ENCODE measurements at regions not wholly inside any gene's neighbourhood (a gene's known extent, or its start where the extent isn't known, plus 50 kb on each side); places are given as distances from the start of the nearest gene placed in this dataset.

- no peak for TF ChIP-seq CTCF (IDR thresholded peaks at IDR 0.05; ENCODE audit: borderline replicate concordance, control extremely low read depth, extremely low read depth, insufficient read depth, missing control alignments)
- no peak for DNase-seq (ENCODE audit: low spot score)
- in situ Hi-C loops (cut with MboI; ENCODE audit: low sequenced_read_pairs, unreplicated experiment), result no loop called here
These were observed 80.3 kb downstream of the CDCA7 start for GRCh38 chr2:173434762-173435569.

DNA sequence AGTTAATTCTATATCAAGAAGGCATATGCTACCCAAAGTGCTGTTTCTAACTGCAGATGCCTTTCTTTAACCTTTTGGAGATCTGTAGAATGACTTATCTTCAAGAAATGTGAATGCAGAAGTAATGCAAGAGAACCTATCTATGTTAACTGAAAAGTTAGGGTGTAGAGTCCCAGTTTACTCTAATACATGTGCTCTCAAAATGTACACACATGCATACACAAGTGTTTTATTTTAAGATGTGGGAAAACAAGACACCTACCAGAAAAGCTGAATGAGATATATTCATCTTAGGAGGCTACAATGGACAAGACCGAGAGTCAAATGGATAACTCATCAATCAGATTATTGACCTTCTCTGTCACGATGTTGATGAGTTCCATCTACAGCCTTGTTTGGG, 80.9 kb downstream of the CDCA7 start:
- no peak for TF ChIP-seq CTCF (IDR thresholded peaks at IDR 0.05; ENCODE audit: borderline replicate concordance, control extremely low read depth, extremely low read depth, insufficient read depth, missing control alignments)
- in situ Hi-C loops (cut with MboI; ENCODE audit: low sequenced_read_pairs, unreplicated experiment), result no loop called here
- no peak for DNase-seq (ENCODE audit: low spot score)

- no peak for DNase-seq (ENCODE audit: low spot score)
- in situ Hi-C loops (cut with MboI; ENCODE audit: low sequenced_read_pairs, unreplicated experiment), result no loop called here
- no peak for TF ChIP-seq CTCF (IDR thresholded peaks at IDR 0.05; ENCODE audit: borderline replicate concordance, control extremely low read depth, extremely low read depth, insufficient read depth, missing control alignments)
These were observed 81.4 kb downstream of the CDCA7 start for GRCh38 chr2:173436088-173436487.

DNA sequence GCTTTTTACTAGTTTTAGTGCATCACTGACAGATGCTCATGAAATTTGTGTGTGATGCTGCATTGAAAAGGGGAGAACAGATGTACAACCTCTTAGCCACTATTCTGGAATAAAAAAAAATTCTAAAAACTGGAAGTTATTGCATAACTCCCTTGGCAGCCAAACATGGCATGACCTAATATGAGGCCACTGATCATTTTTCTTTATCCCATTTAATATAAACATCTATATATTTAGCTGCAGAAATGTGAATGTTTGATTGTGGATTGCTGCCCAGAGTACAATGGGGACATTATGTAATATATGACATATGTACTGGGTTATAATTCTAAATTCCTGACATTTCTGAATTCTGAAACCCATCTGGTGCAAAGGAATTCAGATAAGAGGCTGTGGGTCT, 86.5 kb downstream of the CDCA7 start:
- TF ChIP-seq CTCF (IDR thresholded peaks at IDR 0.05; ENCODE audit: borderline replicate concordance, control extremely low read depth, extremely low read depth, insufficient read depth, missing control alignments), result no peak
- no peak for DNase-seq (ENCODE audit: low spot score)
- in situ Hi-C loops (cut with MboI; ENCODE audit: low sequenced_read_pairs, unreplicated experiment), result no loop called here

GRCh38 chr2:173442542-173442941, 87.9 kb downstream of the CDCA7 start:
- TF ChIP-seq CTCF (IDR thresholded peaks at IDR 0.05; ENCODE audit: borderline replicate concordance, control extremely low read depth, extremely low read depth, insufficient read depth, missing control alignments), result no peak
- no peak for DNase-seq (ENCODE audit: low spot score)
- in situ Hi-C loops (cut with MboI; ENCODE audit: low sequenced_read_pairs, unreplicated experiment), result no loop called here

DNA sequence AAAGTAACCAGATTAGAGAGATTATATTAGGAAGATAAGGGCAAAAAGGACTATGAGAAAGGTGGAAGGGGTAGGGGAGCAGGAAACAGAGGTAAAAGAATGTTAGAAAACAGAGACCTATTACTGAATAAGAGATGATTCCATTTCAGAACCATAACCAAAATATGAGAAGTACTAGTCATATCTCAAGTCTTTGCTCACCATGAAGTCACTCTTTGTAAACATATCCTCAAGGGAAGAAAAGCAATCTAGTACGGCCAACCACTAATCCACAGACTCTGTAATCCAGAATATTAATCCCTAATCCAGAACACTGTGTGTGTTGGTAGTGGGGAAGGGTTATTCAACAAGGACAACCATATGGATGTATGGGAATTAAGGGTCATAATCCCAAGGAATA, 92.0 kb downstream of the CDCA7 start:
- in situ Hi-C loops (cut with MboI; ENCODE audit: low sequenced_read_pairs, unreplicated experiment), result no loop called here
- no peak for TF ChIP-seq CTCF (IDR thresholded peaks at IDR 0.05; ENCODE audit: borderline replicate concordance, control extremely low read depth, extremely low read depth, insufficient read depth, missing control alignments)
- no peak for DNase-seq (ENCODE audit: low spot score)

Data from GM13976 (cell line).